Calu3 (cell line): ENCODE measurements at regions not wholly inside any gene's neighbourhood (a gene's known extent, or its start where the extent isn't known, plus 50 kb on each side); places are given as distances from the start of the nearest gene placed in this dataset.

Source experiments
- BruUV-seq: library from RNA; stranded (reverse); fragments of 400-500 nt; replicated peaks from 2 replicates; lab custom pipeline; 2021; lab: Mats Ljungman, UMichigan
- CTCF ChIA-PET: fragments of 300-600 bp; sonication (Branson Sonifier 250); formaldehyde crosslinking; loops from one replicate; lab custom pipeline; 2022; ENCODE audit warnings: antibody characterized with exemption; lab: Charles Lee
- DNase-seq: peaks from one replicate; pipeline ENCODE4 v3.0.0; 2022
- H3K27ac Mint-ChIP-seq: one replicate; pipeline ENCODE4 v1.8.0; 2022; ENCODE audit warnings: mixed read lengths; ENCODE audit not compliant: unreplicated experiment
- H3K27me3 Mint-ChIP-seq: one replicate; pipeline ENCODE4 v1.8.0; 2022; ENCODE audit warnings: mixed read lengths; ENCODE audit not compliant: unreplicated experiment
- H3K36me3 Mint-ChIP-seq: one replicate; pipeline ENCODE4 v1.8.0; 2022; ENCODE audit warnings: mild to moderate bottlenecking, moderate library complexity, mixed read lengths; ENCODE audit not compliant: insufficient read depth, unreplicated experiment
- H3K4me1 Mint-ChIP-seq: one replicate; pipeline ENCODE4 v1.8.0; 2022; ENCODE audit warnings: mild to moderate bottlenecking, low read depth, mixed read lengths; ENCODE audit not compliant: unreplicated experiment
- H3K4me3 Mint-ChIP-seq: one replicate; pipeline ENCODE4 v1.8.0; 2022; ENCODE audit warnings: mild to moderate bottlenecking, low read depth, moderate library complexity, mixed read lengths; ENCODE audit not compliant: unreplicated experiment
- H3K9me3 Mint-ChIP-seq: one replicate; pipeline ENCODE4 v1.8.0; 2022; ENCODE audit warnings: low read depth, mixed read lengths; ENCODE audit not compliant: unreplicated experiment
- CTCF ChIP-seq: fragments of 200-600 bp; IDR thresholded peaks from one replicate; pipeline ENCODE4 v1.8.0; 2022; ENCODE audit warnings: antibody characterized with exemption; ENCODE audit not compliant: unreplicated experiment
- intact Hi-C: fragments of 100-400 bp; cut with micrococcal nuclease; formaldehyde crosslinking; loops from one replicate; pipeline ENCODE4 v1.10.0; 2022; ENCODE audit not compliant: unreplicated experiment

GRCh38 chr1:62993844-62994243 lies 209.9 kb downstream of the ATG4C start:
- H3K36me3 Mint-ChIP-seq, result no peaks in the 10 kb centered on the region
- CTCF ChIA-PET, result no interaction called here
- no TSS peak for BruUV-seq
- no peak overlapping the region for H3K4me3 Mint-ChIP-seq
- peaks cover 63% of the 10 kb centered on the region for H3K27me3 Mint-ChIP-seq
- intact Hi-C loops, result no loop called here
- no peak for DNase-seq
- no peak for TF ChIP-seq CTCF
- no peak overlapping the region for H3K27ac Mint-ChIP-seq
- no peaks in the 10 kb centered on the region for H3K4me1 Mint-ChIP-seq
- no peaks in the 10 kb centered on the region for H3K9me3 Mint-ChIP-seq

GRCh38 chr1:62995173-62995572 lies 211.2 kb downstream of the ATG4C start:
- DNase-seq, result no peak
- CTCF ChIA-PET, result no interaction called here
- no TSS peak for BruUV-seq
- intact Hi-C loops, result no loop called here
- no peaks in the 10 kb centered on the region for H3K4me1 Mint-ChIP-seq
- no peak for TF ChIP-seq CTCF
- H3K27me3 Mint-ChIP-seq, result peaks cover 71% of the 10 kb centered on the region
- no peak overlapping the region for H3K4me3 Mint-ChIP-seq
- no peaks in the 10 kb centered on the region for H3K9me3 Mint-ChIP-seq
- H3K27ac Mint-ChIP-seq, result no peak overlapping the region
- no peaks in the 10 kb centered on the region for H3K36me3 Mint-ChIP-seq

GRCh38 chr1:62997884-62998283 lies 214.0 kb downstream of the ATG4C start:
- H3K4me1 Mint-ChIP-seq, result no peaks in the 10 kb centered on the region
- no TSS peak for BruUV-seq
- intact Hi-C loops, result no loop called here

GRCh38 chr1:62998845-62999649 lies 215.1 kb downstream of the ATG4C start:
- no peak for TF ChIP-seq CTCF
- peaks cover 71% of the 10 kb centered on the region for H3K27me3 Mint-ChIP-seq
- CTCF ChIA-PET, result no interaction called here
- H3K4me3 Mint-ChIP-seq, result no peak overlapping the region
- DNase-seq, result no peak
- intact Hi-C loops, result no loop called here
- no TSS peak for BruUV-seq
- H3K36me3 Mint-ChIP-seq, result no peaks in the 10 kb centered on the region
- H3K4me1 Mint-ChIP-seq, result no peaks in the 10 kb centered on the region
- H3K27ac Mint-ChIP-seq, result no peak overlapping the region
- H3K9me3 Mint-ChIP-seq, result no peaks in the 10 kb centered on the region

More at GRCh38 chr1:62997884-62998283, 214.0 kb downstream of the ATG4C start:
- no peak for DNase-seq
- TF ChIP-seq CTCF, result no peak
- CTCF ChIA-PET, result no interaction called here
- no peaks in the 10 kb centered on the region for H3K36me3 Mint-ChIP-seq
- no peak overlapping the region for H3K4me3 Mint-ChIP-seq
- H3K9me3 Mint-ChIP-seq, result no peaks in the 10 kb centered on the region
- peaks cover 71% of the 10 kb centered on the region for H3K27me3 Mint-ChIP-seq
- no peak overlapping the region for H3K27ac Mint-ChIP-seq
